CD4-positive, alpha-beta T cell (primary cell): ENCODE measurements at regions not wholly inside any gene's neighbourhood (a gene's known extent, or its start where the extent isn't known, plus 50 kb on each side); places are given as distances from the start of the nearest gene placed in this dataset.

ENCODE experiments used
- ATAC-seq: fragments of 200-7000 bp; cut with Tn5 transposase; one replicate; pipeline ENCODE4 v1.10.0; 2022; ENCODE audit warnings: mild to moderate bottlenecking; ENCODE audit not compliant: poor library complexity
- CTCF ChIA-PET: fragments of 350-600 bp; sonication (Branson Sonifier 250); formaldehyde crosslinking; loops from one replicate; lab custom pipeline; 2021; ENCODE audit warnings: antibody characterized with exemption, inconsistent platforms; lab: Charles Lee
- POLR2A ChIA-PET: fragments of 350-600 bp; sonication (Branson Sonifier 250); formaldehyde crosslinking; loops from one replicate; lab custom pipeline; 2021; ENCODE audit warnings: antibody characterized with exemption, inconsistent platforms; lab: Charles Lee
- DNase-seq, 14 experiments: peaks; one replicate each; pipeline ENCODE4 v3.0.0-alpha.2; 2013 to 2020; ENCODE audit warnings: mixed read lengths in 2 of 14
- H3K27ac ChIP-seq, 2 donors: one replicate each; pipeline versions ENCODE4 v1.5.1 to v1.7.0; 2013; ENCODE audit warnings: low read length in 2 of 2, low read depth in 1 of 2, mild to moderate bottlenecking in 1 of 2
- H3K27me3 ChIP-seq, 2 experiments: 1 replicate in 1 of 2; 2 replicates in 1 of 2; pipeline versions ENCODE4 v1.6.1 to v1.7.0; 2013; ENCODE audit warnings: low read length in 2 of 2, control low read depth in 1 of 2, mild to moderate bottlenecking in 1 of 2, moderate library complexity in 1 of 2; ENCODE audit not compliant: insufficient read depth in 2 of 2, control insufficient read depth in 1 of 2
- H3K36me3 ChIP-seq: one replicate; pipeline ENCODE4 v1.6.1; 2013; ENCODE audit warnings: low read length, control low read depth; ENCODE audit not compliant: insufficient read depth
- H3K4me1 ChIP-seq: one replicate; pipeline ENCODE4 v1.6.1; 2013; ENCODE audit warnings: low read length, control low read depth; ENCODE audit not compliant: insufficient read depth
- H3K4me3 ChIP-seq: one replicate; pipeline ENCODE4 v1.5.1; 2013; ENCODE audit warnings: mild to moderate bottlenecking, low read length, moderate library complexity
- H3K9me3 ChIP-seq, 2 experiments: 1 replicate in 1 of 2; 2 replicates in 1 of 2; pipeline versions ENCODE4 v1.6.1 to v1.7.0; 2013; ENCODE audit warnings: low read length in 2 of 2, mild to moderate bottlenecking in 2 of 2, control low read depth in 1 of 2, moderate library complexity in 1 of 2; ENCODE audit not compliant: control insufficient read depth in 1 of 2, insufficient read depth in 1 of 2
- H3K27ac Mint-ChIP-seq: one replicate; pipeline ENCODE4 v1.8.0; 2020; ENCODE audit warnings: mixed read lengths
- H3K27me3 Mint-ChIP-seq: one replicate; pipeline ENCODE4 v1.8.0; 2021; ENCODE audit warnings: mixed read lengths
- H3K36me3 Mint-ChIP-seq: one replicate; pipeline ENCODE4 v1.8.0; 2021; ENCODE audit warnings: low read depth, mixed read lengths
- H3K4me1 Mint-ChIP-seq: one replicate; pipeline ENCODE4 v1.8.0; 2021; ENCODE audit warnings: low read depth, mixed read lengths
- H3K4me3 Mint-ChIP-seq: one replicate; pipeline ENCODE4 v1.8.0; 2020; ENCODE audit warnings: mild to moderate bottlenecking, mixed read lengths
- H3K9me3 Mint-ChIP-seq: one replicate; pipeline ENCODE4 v1.8.0; 2020; ENCODE audit warnings: mixed read lengths
- intact Hi-C, 2 experiments: fragments of 100-400 bp; cut with DNase I in 1 of 2; cut with micrococcal nuclease in 1 of 2; formaldehyde crosslinking; loops; one replicate each; pipeline versions ENCODE4 v1.15.1 to v1.9.0; 2023 to 2025; cut with DNase I, micrococcal nuclease
- TF ChIP-seq, protein P1 (sequence below): fragments of 200-600 bp; IDR thresholded peaks from one replicate; pipeline ENCODE4 v1.8.0; 2022; ENCODE audit warnings: antibody characterized with exemption, mild to moderate bottlenecking

DNA sequence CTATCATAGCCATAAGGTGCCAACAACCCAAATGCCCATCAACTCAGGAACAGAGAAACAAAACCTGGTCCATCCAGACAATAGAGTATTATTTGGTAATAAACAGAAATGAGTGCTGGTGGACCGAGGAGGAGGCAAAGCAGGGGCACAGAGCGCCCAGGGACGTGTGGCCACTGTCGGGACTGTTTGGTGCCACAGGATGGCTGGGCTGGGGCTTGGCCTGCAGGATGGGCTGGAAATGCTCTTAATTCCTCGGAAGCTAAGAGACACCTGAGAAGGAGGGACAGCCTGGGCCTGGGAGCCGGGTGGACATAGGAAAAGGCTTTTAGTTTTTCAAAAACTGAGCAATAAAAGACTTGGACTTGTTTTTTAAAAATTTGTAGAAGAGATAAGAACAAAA lies 216.4 kb downstream of the DLL1 start:
- TF ChIP-seq, protein P1, sequence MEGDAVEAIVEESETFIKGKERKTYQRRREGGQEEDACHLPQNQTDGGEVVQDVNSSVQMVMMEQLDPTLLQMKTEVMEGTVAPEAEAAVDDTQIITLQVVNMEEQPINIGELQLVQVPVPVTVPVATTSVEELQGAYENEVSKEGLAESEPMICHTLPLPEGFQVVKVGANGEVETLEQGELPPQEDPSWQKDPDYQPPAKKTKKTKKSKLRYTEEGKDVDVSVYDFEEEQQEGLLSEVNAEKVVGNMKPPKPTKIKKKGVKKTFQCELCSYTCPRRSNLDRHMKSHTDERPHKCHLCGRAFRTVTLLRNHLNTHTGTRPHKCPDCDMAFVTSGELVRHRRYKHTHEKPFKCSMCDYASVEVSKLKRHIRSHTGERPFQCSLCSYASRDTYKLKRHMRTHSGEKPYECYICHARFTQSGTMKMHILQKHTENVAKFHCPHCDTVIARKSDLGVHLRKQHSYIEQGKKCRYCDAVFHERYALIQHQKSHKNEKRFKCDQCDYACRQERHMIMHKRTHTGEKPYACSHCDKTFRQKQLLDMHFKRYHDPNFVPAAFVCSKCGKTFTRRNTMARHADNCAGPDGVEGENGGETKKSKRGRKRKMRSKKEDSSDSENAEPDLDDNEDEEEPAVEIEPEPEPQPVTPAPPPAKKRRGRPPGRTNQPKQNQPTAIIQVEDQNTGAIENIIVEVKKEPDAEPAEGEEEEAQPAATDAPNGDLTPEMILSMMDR, result no peak
- Mint-ChIP-seq H3K27me3 (peaks cover 6% of the 10 kb centered on the region), H3K27ac (no peak overlapping the region), H3K4me3 (no peak overlapping the region), H3K9me3 (peaks cover 2% of the 10 kb centered on the region), H3K36me3 (no peaks in the 10 kb centered on the region), H3K4me1 (no peaks in the 10 kb centered on the region)
- Histone ChIP-seq H3K36me3 (no peaks in the 10 kb centered on the region), H3K4me1 (no peaks in the 10 kb centered on the region), H3K27ac (no peak overlapping the region), H3K4me3 (no peak overlapping the region), H3K27me3 (no peaks in the 10 kb centered on the region), H3K9me3 (peaks cover 0 to 4% of the 10 kb centered on the region in 2 experiments)
- DNase-seq (peak in 1 of 14 experiments; percentile 14), ATAC-seq (no peak)
- ChIA-PET POLR2A (no interaction called here), CTCF (no interaction called here)
- intact Hi-C loops, result no loop called here

DNA sequence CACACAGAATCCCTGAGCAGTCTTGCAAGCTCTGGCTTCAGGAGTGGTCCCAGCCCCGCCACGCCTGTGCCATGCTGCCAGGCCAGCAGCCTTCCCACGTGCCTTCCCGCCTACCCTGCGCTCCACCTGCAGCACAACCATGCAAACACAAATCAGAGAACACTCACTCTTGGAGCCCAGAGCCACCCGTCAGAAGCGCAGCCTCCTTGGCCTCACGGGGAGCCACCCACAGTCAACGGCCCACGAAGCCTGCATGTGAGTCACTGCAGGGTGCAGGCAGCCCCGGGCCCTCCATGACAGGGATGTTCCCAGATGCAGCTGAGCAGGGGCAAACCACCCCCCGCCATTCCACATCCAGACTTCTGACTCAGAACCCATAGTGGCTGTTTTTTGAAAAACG lies 217.0 kb downstream of the DLL1 start:
- H3K27ac Mint-ChIP-seq, result no peak overlapping the region
- TF ChIP-seq, protein P1, result no peak
- no peaks in the 10 kb centered on the region for H3K36me3 Mint-ChIP-seq
- no peak overlapping the region for H3K4me3 ChIP-seq
- H3K9me3 ChIP-seq, result peaks cover 0 to 5% of the 10 kb centered on the region in 2 experiments
- peaks cover 5% of the 10 kb centered on the region for H3K9me3 Mint-ChIP-seq
- ChIA-PET CTCF (no interaction called here), POLR2A (no interaction called here)
- peak in 1 of 14 experiments; percentile 23 for DNase-seq
- no peak for ATAC-seq
- H3K27me3 ChIP-seq, result no peaks in the 10 kb centered on the region
- intact Hi-C loops, result no loop called here
- no peaks in the 10 kb centered on the region for H3K36me3 ChIP-seq
- H3K4me3 Mint-ChIP-seq, result no peak overlapping the region
- no peak overlapping the region for H3K27ac ChIP-seq
- peaks cover 11% of the 10 kb centered on the region for H3K27me3 Mint-ChIP-seq
- no peaks in the 10 kb centered on the region for H3K4me1 ChIP-seq
- no peaks in the 10 kb centered on the region for H3K4me1 Mint-ChIP-seq

DNA sequence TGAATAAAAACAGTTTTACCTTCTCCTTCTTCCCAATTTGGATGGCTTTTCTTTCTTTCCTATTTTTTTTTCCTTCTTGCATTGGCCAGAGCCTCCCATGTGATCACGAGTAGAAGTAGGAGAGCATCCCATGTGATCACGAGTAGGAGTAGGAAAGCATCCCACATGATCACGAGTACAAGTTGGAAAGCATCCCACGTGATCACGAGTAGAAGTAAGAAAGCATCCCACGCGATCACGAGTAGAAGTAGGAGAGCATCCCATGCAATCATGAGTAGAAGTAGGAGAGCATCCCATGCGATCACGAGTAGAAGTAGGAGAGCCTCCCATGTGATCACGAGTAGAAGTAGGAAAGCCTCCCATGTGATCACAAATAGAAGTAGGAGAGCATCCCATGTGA lies 218.6 kb downstream of the DLL1 start:
- no peaks in the 10 kb centered on the region for H3K27me3 ChIP-seq
- H3K36me3 ChIP-seq, result no peaks in the 10 kb centered on the region
- no peak overlapping the region for H3K4me3 ChIP-seq
- TF ChIP-seq, protein P1, result no peak
- intact Hi-C loops, result no loop called here
- no peak overlapping the region for H3K4me3 Mint-ChIP-seq
- peaks cover 0 to 17% of the 10 kb centered on the region in 2 experiments for H3K9me3 ChIP-seq
- H3K4me1 ChIP-seq, result no peaks in the 10 kb centered on the region
- no peak overlapping the region for H3K27ac Mint-ChIP-seq
- POLR2A ChIA-PET, result no interaction called here
- CTCF ChIA-PET, result no interaction called here
- no peak overlapping the region for H3K27ac ChIP-seq
- H3K36me3 Mint-ChIP-seq, result no peaks in the 10 kb centered on the region
- ATAC-seq (no peak), DNase-seq (no peak)
- peaks cover 5% of the 10 kb centered on the region for H3K9me3 Mint-ChIP-seq
- no peaks in the 10 kb centered on the region for H3K4me1 Mint-ChIP-seq
- H3K27me3 Mint-ChIP-seq, result peaks cover 11% of the 10 kb centered on the region
